Activated gamma-delta T cell (primary cell): ENCODE measurements at regions not wholly inside any gene's neighbourhood (a gene's known extent, or its start where the extent isn't known, plus 50 kb on each side); places are given as distances from the start of the nearest gene placed in this dataset.

ENCODE experiments used
- DNase-seq: peaks from one replicate; lab custom pipeline; 2025; lab: John Stamatoyannopoulos, UW

- no peak for DNase-seq
Observed at GRCh38 chr11:116300232-116300631, 472.6 kb downstream of the BUD13 start.

- no peak for DNase-seq
Observed at GRCh38 chr11:116294630-116295029, 478.2 kb downstream of the BUD13 start.

- no peak for DNase-seq
Observed at GRCh38 chr11:116287866-116288265, 484.9 kb downstream of the BUD13 start.

GRCh38 chr11:116285026-116285425, 487.8 kb downstream of the BUD13 start:
- DNase-seq, result no peak

- no peak for DNase-seq
Observed at GRCh38 chr11:116283300-116283699, 489.5 kb downstream of the BUD13 start.

- DNase-seq, result no peak
Observed at GRCh38 chr11:116282481-116282880, 490.3 kb downstream of the BUD13 start.

GRCh38 chr11:116281173-116282160, 491.3 kb downstream of the BUD13 start:
- no peak for DNase-seq

- DNase-seq, result no peak
Observed at GRCh38 chr11:116279511-116279910, 493.3 kb downstream of the BUD13 start.

- no peak for DNase-seq
Observed at GRCh38 chr11:116278076-116278475, 494.7 kb downstream of the BUD13 start.

GRCh38 chr11:116276051-116277044, 496.4 kb downstream of the BUD13 start:
- DNase-seq, result peak; percentile 19

GRCh38 chr11:116275635-116276034, 497.2 kb downstream of the BUD13 start:
- no peak for DNase-seq

- DNase-seq, result no peak
Observed at GRCh38 chr11:116274521-116274920, 498.3 kb downstream of the BUD13 start.

GRCh38 chr11:116272181-116272789, 500.5 kb downstream of the BUD13 start:
- DNase-seq, result no peak

GRCh38 chr11:116271479-116271878, 501.3 kb downstream of the BUD13 start:
- DNase-seq, result no peak

GRCh38 chr11:116267146-116267545, 505.6 kb downstream of the BUD13 start:
- DNase-seq, result no peak

GRCh38 chr11:116263770-116264169, 509.0 kb downstream of the BUD13 start:
- DNase-seq, result no peak

GRCh38 chr11:116263019-116263418, 509.8 kb downstream of the BUD13 start:
- DNase-seq, result no peak

GRCh38 chr11:116262370-116262769, 510.4 kb downstream of the BUD13 start:
- DNase-seq, result no peak

GRCh38 chr11:116261606-116262005, 511.2 kb downstream of the BUD13 start:
- DNase-seq, result no peak

GRCh38 chr11:116258821-116259220, 514.0 kb downstream of the BUD13 start:
- DNase-seq, result no peak

GRCh38 chr11:116257883-116258282, 514.9 kb downstream of the BUD13 start:
- DNase-seq, result no peak

GRCh38 chr11:116257092-116257491, 515.7 kb downstream of the BUD13 start:
- no peak for DNase-seq
